K562 (cell line): ENCODE measurements at regions not wholly inside any gene's neighbourhood (a gene's known extent, or its start where the extent isn't known, plus 50 kb on each side); places are given as distances from the start of the nearest gene placed in this dataset.

Experiments used
- ATAC-seq: fragments of 200-7000 bp; cut with Tn5 transposase; 3 replicates; pipeline ENCODE4 v1.9.1; 2020; ENCODE audit warnings: moderate library complexity
- BruUV-seq: library from RNA; stranded (reverse); fragments of 400-500 nt; replicated peaks from 2 replicates; lab custom pipeline; 2021; lab: Mats Ljungman, UMichigan
- CTCF ChIA-PET: fragments of 300-600 bp; formaldehyde crosslinking; extraction: SDS; loops from one replicate; lab custom pipeline; 2021; ENCODE audit warnings: low intra/inter-chr PET ratio; lab: Yijun Ruan, JAX
- POLR2A ChIA-PET: fragments of 300-600, 350-650 bp; sonication (Branson Sonifier 250); formaldehyde crosslinking; extraction: SDS; loops from one replicate; lab custom pipeline; 2021; ENCODE audit warnings: antibody characterized with exemption, inconsistent platforms; lab: Yijun Ruan, JAX
- DNase-seq, 4 experiments: peaks; one replicate each; pipeline versions ENCODE4 v3.0.0 to v3.0.0-alpha.2; 2011 to 2018; ENCODE audit warnings: low spot score in 3 of 4, mixed read lengths in 3 of 4; ENCODE audit errors: extremely low read depth in 1 of 4
- FAIRE-seq: peaks from 2 replicates; lab custom pipeline; 2011; peaks lifted over from hg19 to GRCh38; lab: Jason Lieb, UNC
- H2AFZ ChIP-seq: 2 replicates; pipeline ENCODE4 v1.6.0; 2011; ENCODE audit warnings: low read depth, low read length, control low read depth, inconsistent platforms
- H3K27ac ChIP-seq: fragments of 200-600 bp; 3 replicates; pipeline ENCODE4 v1.8.0; 2011; ENCODE audit warnings: low read depth, mild to moderate bottlenecking, control low read depth, inconsistent platforms, low read length, moderate library complexity, mixed read lengths; ENCODE audit errors: extremely low read depth
- H3K27me3 ChIP-seq, 2 experiments: fragments of 300-600 bp in 1 of 2; 2 replicates in 1 of 2; 3 replicates in 1 of 2; pipeline versions ENCODE4 v1.6.0 to v1.8.0; 2011; ENCODE audit warnings: inconsistent platforms in 2 of 2, low read length in 2 of 2, mild to moderate bottlenecking in 1 of 2, mixed read lengths in 1 of 2, moderate library complexity in 1 of 2; ENCODE audit not compliant: control insufficient read depth in 2 of 2, insufficient read depth in 2 of 2
- H3K36me3 ChIP-seq: fragments of 300-600 bp; 3 replicates; pipeline ENCODE4 v1.8.0; 2011; ENCODE audit warnings: mild to moderate bottlenecking, low read length, inconsistent platforms; ENCODE audit not compliant: control insufficient read depth, insufficient read depth
- H3K4me1 ChIP-seq, 2 experiments: fragments of 200-600 bp in 1 of 2; replicated peaks in 1 of 2; 2 replicates in 1 of 2; 3 replicates in 1 of 2; pipeline versions ENCODE4 v1.5.1 to v1.8.0; 2011; ENCODE audit warnings: inconsistent platforms in 2 of 2, low read length in 2 of 2, mild to moderate bottlenecking in 1 of 2, mixed read lengths in 1 of 2, moderate library complexity in 1 of 2; ENCODE audit not compliant: control insufficient read depth in 2 of 2, insufficient read depth in 2 of 2
- H3K4me2 ChIP-seq: 2 replicates; pipeline ENCODE4 v1.6.1; 2011; ENCODE audit warnings: low read length, control low read depth, inconsistent platforms, mixed read lengths; ENCODE audit not compliant: insufficient read depth
- H3K4me3 ChIP-seq: fragments of 200-600 bp; sonication (generic), shearing (Covaris generic); 2 replicates; pipeline ENCODE4 v1.5.1; 2016; ENCODE audit warnings: control low read depth, inconsistent platforms
- H3K79me2 ChIP-seq: fragments of 200-600 bp; 3 replicates; pipeline ENCODE4 v1.8.0; 2011; ENCODE audit warnings: low read length, inconsistent platforms; ENCODE audit not compliant: control insufficient read depth, insufficient read depth
- H3K9ac ChIP-seq, 2 experiments: 2 replicates each; pipeline versions ENCODE4 v1.6.0 to v1.6.1; 2011; ENCODE audit warnings: low read depth in 2 of 2, low read length in 2 of 2, control low read depth in 1 of 2, inconsistent platforms in 1 of 2, mild to moderate bottlenecking in 1 of 2, mixed read lengths in 1 of 2; ENCODE audit not compliant: insufficient read depth in 1 of 2
- H3K9me1 ChIP-seq: one replicate; pipeline ENCODE4 v1.6.0; 2011; ENCODE audit warnings: inconsistent platforms, mild to moderate bottlenecking, low read length, moderate library complexity; ENCODE audit not compliant: control insufficient read depth, insufficient read depth
- H3K9me3 ChIP-seq: replicated peaks from 2 replicates; pipeline ENCODE4 v1.5.1; 2011; ENCODE audit warnings: low read depth, low read length, inconsistent platforms; ENCODE audit not compliant: control insufficient read depth, insufficient read depth
- H4K20me1 ChIP-seq: replicated peaks from 2 replicates; pipeline ENCODE4 v1.6.1; 2011; ENCODE audit warnings: low read length, inconsistent platforms, mixed read lengths; ENCODE audit not compliant: control insufficient read depth, insufficient read depth
- CCAR2 ChIP-seq: fragments of 200-400 bp; formaldehyde crosslinking; IDR thresholded peaks from 2 replicates; pipeline ENCODE4 v1.6.1; 2017; ENCODE audit warnings: mild to moderate bottlenecking, low read depth, low read length
- CEBPB ChIP-seq: fragments of 450-650 bp; IDR thresholded peaks from 2 replicates; pipeline ENCODE4 v1.6.1; 2016; ENCODE audit warnings: missing genetic modification characterization, missing compliant biosample characterization
- E2F8 ChIP-seq: fragments of 450-650 bp; IDR thresholded peaks from 2 replicates; pipeline ENCODE4 v1.7.1; 2018; ENCODE audit warnings: mild to moderate bottlenecking, low read depth; ENCODE audit not compliant: partially characterized antibody
- ELK1 ChIP-seq: sonication (generic); formaldehyde crosslinking; IDR thresholded peaks from 2 replicates; pipeline ENCODE4 v1.8.1; 2022; ENCODE audit warnings: missing genetic modification reagents
- ESRRA ChIP-seq: fragments of 450-650 bp; IDR thresholded peaks from 2 replicates; pipeline ENCODE4 v1.6.1; 2014; ENCODE audit warnings: low read depth, mild to moderate bottlenecking, moderate library complexity, borderline replicate concordance
- PRPF4 ChIP-seq: fragments of 200-400 bp; formaldehyde crosslinking; IDR thresholded peaks from one replicate; pipeline ENCODE4 v1.6.1; 2017; ENCODE audit warnings: low read length, low read depth, mild to moderate bottlenecking; ENCODE audit not compliant: insufficient read depth, poor library complexity, severe bottlenecking
- PTRF ChIP-seq: fragments of 450-650 bp; IDR thresholded peaks from 2 replicates; pipeline ENCODE4 v1.6.1; 2016; ENCODE audit warnings: mild to moderate bottlenecking, missing genetic modification characterization, missing compliant biosample characterization
- STAT5A ChIP-seq: IDR thresholded peaks from 2 replicates; pipeline ENCODE4 v1.6.1; 2012; ENCODE audit warnings: low read length, inconsistent platforms, borderline replicate concordance
- ZBTB2 ChIP-seq: fragments of 450-650 bp; IDR thresholded peaks from 2 replicates; pipeline ENCODE4 v1.6.1; 2016; ENCODE audit warnings: antibody characterized with exemption
- ZNF197 ChIP-seq: fragments of 200-800 bp; sonication (Bioruptor generic); IDR thresholded peaks from 2 replicates; pipeline ENCODE4 v1.6.1; 2016; ENCODE audit warnings: low read depth, missing genetic modification characterization, missing compliant biosample characterization
- ZNF699 ChIP-seq: fragments of 250-450 bp; sonication (Bioruptor Pico); IDR thresholded peaks from 2 replicates; pipeline ENCODE4 v1.8.0; 2021; ENCODE audit warnings: mild to moderate bottlenecking, moderate library complexity; ENCODE audit not compliant: insufficient replicate concordance
- WGBS: fragments of 100-300 bp; shearing (Covaris generic); methylation state at CpG from one replicate; pipeline ENCODE4 v1.1.6; 2016; ENCODE audit warnings: low coverage, mixed read lengths; ENCODE audit not compliant: insufficient coverage; ENCODE audit errors: missing lambda C conversion rate; 5-methylcytosine and 5-hydroxymethylcytosine counted together
- in situ Hi-C: fragments of 300-500 bp; cut with MboI; formaldehyde crosslinking; loops from 4 replicates; pipeline ENCODE4 v1.15.0; 2018; ENCODE audit warnings: inconsistent platforms, mixed read lengths
- intact Hi-C: fragments of 100-400 bp; cut with micrococcal nuclease; formaldehyde crosslinking; loops from 2 replicates; pipeline ENCODE4 v1.14.2; 2022

- ChIA-PET POLR2A (no interaction called here), CTCF (no interaction called here)
- H3K27me3 ChIP-seq: peaks cover 0 to 20% of the 10 kb centered on the region in 2 experiments; a peak in 2 of 5 replicates
- in situ Hi-C loops (no loop called here), intact Hi-C loops (no loop called here)
- H3K4me1 ChIP-seq: no peaks in the 10 kb centered on the region
- H3K79me2 ChIP-seq: no peaks in the 10 kb centered on the region
- H3K4me2 ChIP-seq: no peak overlapping the region
- no peak overlapping the region for H3K27ac ChIP-seq
- no peaks in the 10 kb centered on the region for H4K20me1 ChIP-seq
- FAIRE-seq (no peak), ATAC-seq (no peak), DNase-seq (no peak)
- H3K9me3 ChIP-seq: peaks cover 3% of the 10 kb centered on the region; the same call in 1 of the 2 replicates
- no peaks in the 10 kb centered on the region for H3K9me1 ChIP-seq
- H3K4me3 ChIP-seq: no peak overlapping the region
- H3K9ac ChIP-seq: no peak overlapping the region
- no peaks in the 10 kb centered on the region for H3K36me3 ChIP-seq
- H2AFZ ChIP-seq: no peak overlapping the region
- 0% methylated on average over 6 of the region's 6 CpGs for WGBS
- BruUV-seq: no TSS peak
- no peak for TF ChIP-seq CEBPB
Observed at GRCh38 chr7:98681511-98681910, 64.4 kb downstream of the NPTX2 start.

GRCh38 chr7:98681951-98682350, 64.9 kb downstream of the NPTX2 start:
- FAIRE-seq: no peak
- no peaks in the 10 kb centered on the region for H3K9me1 ChIP-seq
- POLR2A ChIA-PET: interaction anchor here (0.6 kb wide), 1 partner anchor 15 kb away, joined by 3 read pairs; no protein-coding TSS in a partner anchor
- intact Hi-C loops: no loop called here
- CTCF ChIA-PET: interaction anchor here (0.6 kb wide), 1 partner anchor 160 kb away, joined by 3 read pairs; no protein-coding TSS in a partner anchor
- 1% methylated on average over 15 of the region's 15 CpGs for WGBS
- H3K4me2 ChIP-seq: no peak overlapping the region
- H3K27me3 ChIP-seq: peaks cover 0 to 20% of the 10 kb centered on the region in 2 experiments; a peak in 2 of 5 replicates
- DNase-seq: no peak
- H3K9me3 ChIP-seq: peaks cover 3% of the 10 kb centered on the region; the same call in 1 of the 2 replicates
- no peaks in the 10 kb centered on the region for H3K4me1 ChIP-seq
- in situ Hi-C loops: no loop called here
- ATAC-seq: no peak
- no peak overlapping the region for H2AFZ ChIP-seq
- no TSS peak for BruUV-seq
- H3K9ac ChIP-seq: no peak overlapping the region
- no peaks in the 10 kb centered on the region for H3K36me3 ChIP-seq
- H3K27ac ChIP-seq: no peak overlapping the region
- H3K4me3 ChIP-seq: no peak overlapping the region
- no peaks in the 10 kb centered on the region for H4K20me1 ChIP-seq
- H3K79me2 ChIP-seq: no peaks in the 10 kb centered on the region
- no peak for TF ChIP-seq STAT5A
- no peak for TF ChIP-seq E2F8
- TF ChIP-seq ESRRA: no peak
- TF ChIP-seq PTRF (tag): no peak
- no peak for TF ChIP-seq ELK1 (CRISPR knock-in tag)
- no peak for TF ChIP-seq ZNF699 (CRISPR knock-in tag)
- no peak for TF ChIP-seq ZNF197
- TF ChIP-seq ZBTB2: no peak
- no peak for TF ChIP-seq PRPF4
- TF ChIP-seq CCAR2: no peak
